Mucosa of descending colon (tissue), 3 donors: ENCODE measurements at regions not wholly inside any gene's neighbourhood (a gene's known extent, or its start where the extent isn't known, plus 50 kb on each side); places are given as distances from the start of the nearest gene placed in this dataset.

ENCODE experiments used
- ATAC-seq: fragments of 200-7000 bp; cut with Tn5 transposase; one replicate; pipeline ENCODE4 v1.9.1; 2020; ENCODE audit warnings: mild to moderate bottlenecking, moderate library complexity
- DNase-seq, 3 donors: peaks; one replicate each; pipeline ENCODE4 v3.0.0-alpha.2; 2020
- H3K36me3 ChIP-seq: fragments of 200-600 bp; one replicate; pipeline ENCODE4 v1.8.0; 2021; ENCODE audit warnings: low read depth, mild to moderate bottlenecking
- H3K4me1 ChIP-seq: fragments of 200-600 bp; one replicate; pipeline ENCODE4 v1.8.0; 2021; ENCODE audit warnings: low read depth, mild to moderate bottlenecking
- H3K4me3 ChIP-seq: fragments of 200-600 bp; one replicate; pipeline ENCODE4 v1.8.0; 2021; ENCODE audit warnings: mild to moderate bottlenecking
- H3K9me3 ChIP-seq: fragments of 200-600 bp; one replicate; pipeline ENCODE4 v1.8.0; 2021; ENCODE audit warnings: mild to moderate bottlenecking
- CTCF ChIP-seq: fragments of 200-600 bp; IDR thresholded peaks from one replicate; pipeline ENCODE4 v1.8.0; 2022; ENCODE audit warnings: antibody characterized with exemption, mild to moderate bottlenecking
- intact Hi-C, 2 donors: fragments of 100-400 bp; cut with DNase I in 1 of 2; cut with micrococcal nuclease in 1 of 2; formaldehyde crosslinking; loops; one replicate each; pipeline versions ENCODE4 v1.11.0 to v1.11.1; 2022; cut with DNase I, micrococcal nuclease
- donor health status: DM: no; HTN: no; CAD: no; lungs with moderate emphysema.
- donor health status: DM: no; HTN: no; CAD: no.
- donor health status: DM: no; HTN: yes; CAD: no.

DNA sequence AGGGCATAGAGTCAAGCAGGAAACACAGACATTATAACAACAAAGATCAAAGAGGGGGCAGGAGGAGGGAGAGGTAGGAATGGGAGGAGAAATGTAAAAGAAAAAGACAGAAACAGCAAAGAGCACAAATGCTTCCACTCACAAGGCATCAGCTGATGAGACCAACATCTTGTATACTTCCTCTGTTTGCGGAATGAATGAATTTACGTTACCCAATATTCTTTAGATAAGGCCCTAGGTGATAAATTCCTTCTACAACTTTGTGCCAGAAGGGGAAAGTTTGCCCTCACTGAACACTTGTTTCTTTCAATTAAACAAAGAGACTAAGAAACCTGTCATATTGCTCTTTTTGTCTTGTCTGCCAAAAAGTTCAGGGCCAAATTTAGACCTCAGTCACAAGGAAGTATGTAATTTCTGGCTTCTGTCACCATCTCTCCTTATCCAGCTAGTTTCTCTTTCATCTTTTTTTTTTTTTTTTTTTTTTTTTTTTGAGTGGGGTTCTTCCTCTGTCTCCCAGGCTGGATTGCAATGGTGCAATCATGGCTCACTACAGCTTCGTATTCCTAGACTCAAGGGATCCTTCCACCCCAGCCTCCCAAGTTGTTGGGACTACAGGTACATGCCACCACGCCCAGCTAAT is 116.4 kb upstream of the NANOS1 start:
- ATAC-seq, result no peak
- no peaks in the 10 kb centered on the region for H3K36me3 ChIP-seq

DNA sequence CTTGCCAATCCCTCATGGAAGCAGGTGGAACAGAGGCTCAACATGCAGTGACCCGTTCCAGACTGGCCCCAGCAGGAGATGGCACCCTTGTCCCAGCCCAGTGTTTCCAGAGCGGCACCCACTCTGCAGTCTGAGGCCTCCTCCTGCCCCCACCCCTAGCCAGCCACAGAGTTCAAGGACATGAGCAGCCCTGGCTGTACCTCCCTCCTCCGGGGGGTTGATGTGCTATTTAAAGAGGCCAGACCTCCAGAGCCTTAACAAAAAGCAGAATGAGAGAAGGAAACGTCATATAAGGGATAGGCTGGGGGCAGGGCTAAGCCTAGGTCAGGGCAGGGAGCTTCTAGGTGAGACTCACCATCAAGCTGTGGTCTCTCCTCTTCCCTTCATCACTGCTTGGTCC is 115.7 kb upstream of the NANOS1 start:
- no peak for TF ChIP-seq CTCF
- no peaks in the 10 kb centered on the region for H3K36me3 ChIP-seq
- no peak for ATAC-seq
- intact Hi-C loops, result no loop called here
- H3K9me3 ChIP-seq, result no peaks in the 10 kb centered on the region
- H3K4me3 ChIP-seq, result no peak overlapping the region
- no peak for DNase-seq
- H3K4me1 ChIP-seq, result no peaks in the 10 kb centered on the region

More for the DNA sequence above, 116.4 kb upstream of the NANOS1 start:
- Histone ChIP-seq H3K4me1 (no peaks in the 10 kb centered on the region), H3K9me3 (no peaks in the 10 kb centered on the region), H3K4me3 (no peak overlapping the region)
- no peak for TF ChIP-seq CTCF
- no peak for DNase-seq
- intact Hi-C loops, result no loop called here

DNA sequence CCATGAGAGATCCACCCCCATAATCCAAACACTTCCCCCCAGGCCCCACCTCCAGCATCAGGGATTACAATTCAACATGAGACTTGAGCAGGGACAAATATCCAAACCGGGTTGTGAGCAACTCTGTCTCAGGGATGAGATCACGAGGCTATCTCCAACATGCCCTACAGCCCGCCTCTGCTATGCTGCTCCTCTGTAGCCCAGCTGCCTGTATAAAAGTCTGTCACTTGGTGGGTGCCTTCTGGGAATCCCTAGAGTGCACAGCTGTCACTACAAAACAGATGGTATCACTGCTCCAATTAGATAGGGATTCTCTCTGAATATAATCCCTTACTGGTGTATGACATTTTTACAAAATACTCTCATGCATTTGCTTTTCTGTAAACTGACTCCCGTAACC is 114.9 kb upstream of the NANOS1 start:
- no peak overlapping the region for H3K4me3 ChIP-seq
- DNase-seq, result no peak
- H3K9me3 ChIP-seq, result no peaks in the 10 kb centered on the region

GRCh38 chr10:118915161-118915560 is 114.4 kb upstream of the NANOS1 start:
- no peaks in the 10 kb centered on the region for H3K4me1 ChIP-seq
- H3K9me3 ChIP-seq, result no peaks in the 10 kb centered on the region
- no peak for ATAC-seq
- no peak for TF ChIP-seq CTCF
- no peak overlapping the region for H3K4me3 ChIP-seq
- no peaks in the 10 kb centered on the region for H3K36me3 ChIP-seq
- intact Hi-C loops, result no loop called here
- no peak for DNase-seq

More for the DNA sequence above, 114.9 kb upstream of the NANOS1 start:
- TF ChIP-seq CTCF, result no peak
- intact Hi-C loops, result no loop called here
- Histone ChIP-seq H3K36me3 (no peaks in the 10 kb centered on the region), H3K4me1 (no peaks in the 10 kb centered on the region)
- ATAC-seq, result no peak

- TF ChIP-seq CTCF, result no peak
These were observed 112.7 kb upstream of the NANOS1 start for GRCh38 chr10:118916777-118917176.

DNA sequence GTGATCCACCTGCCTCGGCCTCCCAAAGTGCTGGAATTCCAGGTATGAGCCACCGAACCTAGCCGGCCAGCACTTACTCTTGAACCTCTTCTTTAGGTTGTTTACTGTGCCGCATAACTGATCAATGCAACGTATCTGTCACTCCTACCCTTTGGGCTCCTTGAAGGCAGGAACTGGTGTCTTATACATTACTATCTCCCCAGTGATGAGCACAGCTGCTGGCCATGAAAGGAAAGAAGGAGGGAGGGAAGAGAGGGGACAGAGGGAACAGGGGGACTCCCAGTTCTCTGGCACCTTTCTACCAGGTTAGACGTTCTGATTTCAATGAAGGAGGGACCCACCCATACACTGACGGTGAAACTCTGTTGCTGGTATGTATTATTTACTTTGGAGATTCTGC is 111.8 kb upstream of the NANOS1 start:
- ATAC-seq (no peak), DNase-seq (no peak)
- no peaks in the 10 kb centered on the region for H3K4me1 ChIP-seq
- no peaks in the 10 kb centered on the region for H3K9me3 ChIP-seq
- no peak for TF ChIP-seq CTCF
- H3K36me3 ChIP-seq, result no peaks in the 10 kb centered on the region
- H3K4me3 ChIP-seq, result no peak overlapping the region
- intact Hi-C loops, result no loop called here

More at GRCh38 chr10:118916777-118917176, 112.7 kb upstream of the NANOS1 start:
- no peaks in the 10 kb centered on the region for H3K9me3 ChIP-seq
- no peaks in the 10 kb centered on the region for H3K36me3 ChIP-seq
- DNase-seq, result no peak
- no peak overlapping the region for H3K4me3 ChIP-seq
- no peak for ATAC-seq
- no peaks in the 10 kb centered on the region for H3K4me1 ChIP-seq
- intact Hi-C loops, result no loop called here
